Upper lobe of left lung (tissue), 4 donors: ENCODE measurements at regions not wholly inside any gene's neighbourhood (a gene's known extent, or its start where the extent isn't known, plus 50 kb on each side); places are given as distances from the start of the nearest gene placed in this dataset.

Source experiments
- CTCF ChIP-seq, 6 experiments: fragments of 450-650 bp in 4 of 6; fragments of 200-600 bp in 2 of 6; sonication (generic) in 2 of 6; IDR thresholded peaks; one replicate each; pipeline ENCODE4 v1.5.1; 2016 to 2019; ENCODE audit warnings: antibody characterized with exemption in 6 of 6
- EP300 ChIP-seq, 4 donors: sonication (generic); formaldehyde crosslinking; IDR thresholded peaks; one replicate each; pipeline ENCODE4 v1.5.1; 2017; ENCODE audit warnings: antibody characterized with exemption in 4 of 4, control low read depth in 2 of 4
- POLR2A ChIP-seq, 4 donors: fragments of 450-650 bp; IDR thresholded peaks; one replicate each; pipeline ENCODE4 v1.5.1; 2016 to 2017; ENCODE audit warnings: antibody characterized with exemption in 4 of 4, mild to moderate bottlenecking in 2 of 4

DNA sequence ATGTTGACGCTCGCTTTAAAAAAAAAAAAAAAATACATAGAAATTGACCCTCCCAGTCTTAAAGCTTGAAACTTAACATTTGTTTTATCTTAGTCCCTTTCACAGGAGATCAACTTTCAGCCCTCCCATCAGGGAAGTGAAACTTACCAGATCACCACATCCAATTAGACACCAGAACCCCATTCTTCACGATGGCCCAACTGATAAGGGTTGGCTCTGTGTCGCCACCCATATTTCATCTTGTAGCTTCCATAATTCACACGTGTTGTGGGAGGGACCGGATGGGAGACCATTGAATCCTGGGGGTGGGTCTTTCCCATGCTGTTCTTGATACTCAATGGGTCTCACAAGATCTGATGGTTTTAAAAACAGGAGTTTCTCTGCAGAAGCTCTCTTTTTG lies 629.4 kb upstream of the KCND2 start:
- TF ChIP-seq CTCF (IDR thresholded peaks at IDR 0.05) (no peak), EP300 (IDR thresholded peaks at IDR 0.05) (no peak), POLR2A (IDR thresholded peaks at IDR 0.05) (no peak)
